Large intestine (tissue), 3 donors: ENCODE measurements at regions not wholly inside any gene's neighbourhood (a gene's known extent, or its start where the extent isn't known, plus 50 kb on each side); places are given as distances from the start of the nearest gene placed in this dataset.

ENCODE experiments used
- DNase-seq, 2 donors: peaks; one replicate each; pipeline versions ENCODE4 v3.0.0 to v3.0.0-alpha.2; 2013
- H3K27ac ChIP-seq: one replicate; pipeline ENCODE4 v1.5.1; 2013; ENCODE audit warnings: low read length
- H3K27me3 ChIP-seq: 2 replicates; pipeline ENCODE4 v1.6.1; 2013; ENCODE audit warnings: low read length; ENCODE audit not compliant: control insufficient read depth, insufficient read depth
- H3K36me3 ChIP-seq: 2 replicates; pipeline ENCODE4 v1.6.1; 2013; ENCODE audit warnings: low read length; ENCODE audit not compliant: control insufficient read depth, insufficient read depth
- H3K4me1 ChIP-seq: one replicate; pipeline ENCODE4 v1.6.1; 2013; ENCODE audit warnings: low read length; ENCODE audit not compliant: control insufficient read depth, insufficient read depth
- H3K4me3 ChIP-seq: one replicate; pipeline ENCODE4 v1.5.1; 2013; ENCODE audit warnings: low read length
- H3K9me3 ChIP-seq: one replicate; pipeline ENCODE4 v1.6.1; 2013; ENCODE audit warnings: mild to moderate bottlenecking, low read depth, low read length, moderate library complexity; ENCODE audit not compliant: control insufficient read depth
- WGBS: methylation state at CpG from one replicate; pipeline ENCODE4 v1.1.5; 2013; ENCODE audit warnings: low lambda C conversion rate; ENCODE audit not compliant: insufficient coverage; 5-methylcytosine and 5-hydroxymethylcytosine counted together

- H3K27me3 ChIP-seq, result peaks cover 8% of the 10 kb centered on the region
- 0% methylated on average over 1 of the region's 2 CpGs for WGBS
- no peaks in the 10 kb centered on the region for H3K4me1 ChIP-seq
- H3K9me3 ChIP-seq, result no peaks in the 10 kb centered on the region
- DNase-seq, result peak; percentile 7 to 53
- no peaks in the 10 kb centered on the region for H3K36me3 ChIP-seq
- no peak overlapping the region for H3K27ac ChIP-seq
- H3K4me3 ChIP-seq, result no peak overlapping the region
Measured at GRCh38 chr9:34907044-34907443, 51.0 kb upstream of the PHF24 start.

GRCh38 chr9:34899535-34900158 lies 58.4 kb upstream of the PHF24 start:
- peaks cover 18% of the 10 kb centered on the region for H3K27me3 ChIP-seq
- no CpG with 5 or more reads among the region's 7 CpGs for WGBS
- no peaks in the 10 kb centered on the region for H3K36me3 ChIP-seq
- no peak overlapping the region for H3K4me3 ChIP-seq
- H3K9me3 ChIP-seq, result no peaks in the 10 kb centered on the region
- H3K27ac ChIP-seq, result no peak overlapping the region
- DNase-seq, result peak; percentile 63 to 65
- no peaks in the 10 kb centered on the region for H3K4me1 ChIP-seq

GRCh38 chr9:34898846-34899245 lies 59.2 kb upstream of the PHF24 start:
- no peak overlapping the region for H3K27ac ChIP-seq
- WGBS, result no CpG with 5 or more reads among the region's 8 CpGs
- no peak overlapping the region for H3K4me3 ChIP-seq
- H3K9me3 ChIP-seq, result no peaks in the 10 kb centered on the region
- no peaks in the 10 kb centered on the region for H3K4me1 ChIP-seq
- no peak for DNase-seq
- H3K36me3 ChIP-seq, result no peaks in the 10 kb centered on the region
- H3K27me3 ChIP-seq, result peaks cover 23% of the 10 kb centered on the region

- no peaks in the 10 kb centered on the region for H3K4me1 ChIP-seq
Measured at GRCh38 chr9:34896112-34896511, 62.0 kb upstream of the PHF24 start.

DNA sequence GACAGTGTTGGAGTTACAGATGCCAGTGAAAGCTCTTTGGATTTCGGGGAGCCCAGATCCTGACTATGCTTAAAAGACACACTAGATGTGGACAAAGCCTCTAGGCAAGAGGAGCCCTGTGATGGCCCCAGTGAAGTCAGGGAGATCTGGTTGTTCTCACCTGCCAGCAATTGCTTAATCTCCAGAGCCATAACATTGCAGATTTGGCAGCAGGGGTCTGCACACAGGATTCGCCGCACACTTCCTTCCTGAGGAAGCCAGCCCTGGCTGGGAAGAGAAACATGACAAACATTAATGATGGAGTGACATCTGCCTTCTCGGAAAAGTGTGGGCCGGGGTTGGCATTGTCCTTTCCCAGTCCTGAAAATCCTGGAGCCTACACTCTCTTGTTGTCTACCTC lies 65.2 kb upstream of the PHF24 start:
- Histone ChIP-seq H3K27me3 (peaks cover 22% of the 10 kb centered on the region), H3K9me3 (no peaks in the 10 kb centered on the region), H3K27ac (no peak overlapping the region), H3K4me3 (no peak overlapping the region), H3K36me3 (no peaks in the 10 kb centered on the region), H3K4me1 (no peaks in the 10 kb centered on the region)
- no peak for DNase-seq
- WGBS, result no CpG with 5 or more reads among the region's 5 CpGs

More at GRCh38 chr9:34896112-34896511, 62.0 kb upstream of the PHF24 start:
- no CpG with 5 or more reads among the region's 2 CpGs for WGBS
- H3K9me3 ChIP-seq, result no peaks in the 10 kb centered on the region
- H3K36me3 ChIP-seq, result no peaks in the 10 kb centered on the region
- H3K4me3 ChIP-seq, result no peak overlapping the region
- DNase-seq, result no peak
- no peak overlapping the region for H3K27ac ChIP-seq
- H3K27me3 ChIP-seq, result peaks cover 28% of the 10 kb centered on the region

DNA sequence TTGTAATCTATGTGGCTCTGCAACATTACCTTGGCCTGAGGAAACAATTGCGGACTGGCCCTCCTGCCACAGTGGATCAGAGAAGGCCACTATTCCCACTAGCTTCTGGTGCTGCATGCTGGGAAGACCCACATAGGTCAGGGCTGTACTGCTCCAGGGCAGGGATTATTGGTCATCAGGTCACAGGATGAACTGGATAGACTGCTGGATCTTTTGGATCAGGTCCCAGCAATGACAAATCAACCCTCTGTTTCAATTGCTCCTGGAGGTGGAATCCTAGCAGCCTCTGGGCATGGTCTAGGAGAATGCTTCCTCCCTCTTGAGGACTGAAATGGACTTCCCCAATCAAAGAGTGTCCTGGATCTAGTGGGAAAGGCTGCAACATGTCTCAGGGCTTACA lies 66.7 kb upstream of the PHF24 start:
- DNase-seq, result no peak
- H3K9me3 ChIP-seq, result no peaks in the 10 kb centered on the region
- no CpG with 5 or more reads among the region's 1 CpG for WGBS
- H3K4me3 ChIP-seq, result no peak overlapping the region
- no peak overlapping the region for H3K27ac ChIP-seq
- peaks cover 19% of the 10 kb centered on the region for H3K27me3 ChIP-seq
- no peaks in the 10 kb centered on the region for H3K36me3 ChIP-seq
- no peaks in the 10 kb centered on the region for H3K4me1 ChIP-seq

DNA sequence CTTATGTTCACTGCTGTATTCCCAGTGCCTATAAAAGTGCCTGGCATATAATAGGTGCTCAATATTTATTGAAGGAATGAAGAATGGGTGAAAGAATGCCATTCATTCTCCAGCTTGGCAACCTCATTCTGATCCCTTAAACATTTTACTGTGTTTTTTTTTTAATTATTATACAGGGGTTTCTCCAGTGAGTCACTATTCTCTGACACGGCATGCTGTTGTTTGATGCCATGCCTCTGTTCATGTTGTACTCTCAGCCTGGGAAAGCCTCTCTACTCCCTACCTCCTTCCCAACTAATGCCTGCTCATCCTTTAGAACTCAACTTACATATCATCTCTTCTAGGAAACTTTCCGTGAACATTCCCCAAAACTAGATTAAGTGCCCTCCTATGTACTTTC lies 70.2 kb upstream of the PHF24 start:
- no peaks in the 10 kb centered on the region for H3K36me3 ChIP-seq
- no peak overlapping the region for H3K4me3 ChIP-seq
- H3K27me3 ChIP-seq, result peaks cover 8% of the 10 kb centered on the region
- 80% methylated on average over 1 of the region's 2 CpGs for WGBS
- H3K4me1 ChIP-seq, result no peaks in the 10 kb centered on the region
- no peak for DNase-seq
- no peaks in the 10 kb centered on the region for H3K9me3 ChIP-seq
- no peak overlapping the region for H3K27ac ChIP-seq

GRCh38 chr9:34884747-34885189 lies 73.3 kb upstream of the PHF24 start:
- no peak for DNase-seq
- peaks cover 5% of the 10 kb centered on the region for H3K27me3 ChIP-seq
- H3K9me3 ChIP-seq, result no peaks in the 10 kb centered on the region
- no peak overlapping the region for H3K4me3 ChIP-seq
- H3K27ac ChIP-seq, result no peak overlapping the region
- no peaks in the 10 kb centered on the region for H3K4me1 ChIP-seq
- no peaks in the 10 kb centered on the region for H3K36me3 ChIP-seq
- WGBS, result no CpG with 5 or more reads among the region's 2 CpGs

- no peak overlapping the region for H3K4me3 ChIP-seq
- H3K4me1 ChIP-seq, result no peaks in the 10 kb centered on the region
- H3K36me3 ChIP-seq, result no peaks in the 10 kb centered on the region
- no peak for DNase-seq
- 83% methylated on average over 1 of the region's 3 CpGs for WGBS
- no peak overlapping the region for H3K27ac ChIP-seq
- no peaks in the 10 kb centered on the region for H3K27me3 ChIP-seq
- no peaks in the 10 kb centered on the region for H3K9me3 ChIP-seq
Measured at GRCh38 chr9:34876096-34876495, 82.0 kb upstream of the PHF24 start.

GRCh38 chr9:34869390-34869789 lies 88.7 kb upstream of the PHF24 start:
- H3K9me3 ChIP-seq, result no peaks in the 10 kb centered on the region

DNA sequence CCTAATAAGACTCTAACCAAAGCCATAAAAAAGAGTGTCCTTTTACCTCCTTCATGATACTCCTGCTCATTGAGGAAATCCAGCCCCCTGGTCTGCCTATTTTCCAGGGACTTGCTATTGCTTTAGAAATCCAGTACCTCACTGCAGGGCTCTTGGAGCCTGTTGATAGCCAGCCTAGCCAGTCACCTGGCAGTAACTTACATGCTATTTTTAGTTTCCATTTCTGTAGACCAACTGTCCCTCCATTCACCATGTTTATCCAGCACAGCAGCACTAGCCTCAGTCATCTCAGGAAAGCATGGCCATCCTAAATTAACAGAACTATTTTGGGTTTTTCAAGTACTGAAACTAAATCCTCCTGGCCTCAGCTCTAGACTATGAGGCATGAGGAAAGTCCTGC lies 91.5 kb upstream of the PHF24 start:
- no peak for DNase-seq
- no peaks in the 10 kb centered on the region for H3K27me3 ChIP-seq
- no peak overlapping the region for H3K27ac ChIP-seq
- H3K4me1 ChIP-seq, result no peaks in the 10 kb centered on the region
- H3K36me3 ChIP-seq, result no peaks in the 10 kb centered on the region
- H3K4me3 ChIP-seq, result no peak overlapping the region
- peaks cover 4% of the 10 kb centered on the region for H3K9me3 ChIP-seq

More at GRCh38 chr9:34869390-34869789, 88.7 kb upstream of the PHF24 start:
- DNase-seq, result no peak
- Histone ChIP-seq H3K4me1 (no peaks in the 10 kb centered on the region), H3K27me3 (no peaks in the 10 kb centered on the region), H3K4me3 (no peak overlapping the region), H3K27ac (no peak overlapping the region), H3K36me3 (no peaks in the 10 kb centered on the region)
- WGBS, result 70% methylated on average over 2 of the region's 2 CpGs
